Colonic mucosa (tissue), 4 donors: ENCODE measurements at regions not wholly inside any gene's neighbourhood (a gene's known extent, or its start where the extent isn't known, plus 50 kb on each side); places are given as distances from the start of the nearest gene placed in this dataset.

Experiments
- DNase-seq: peaks from one replicate; pipeline ENCODE4 v3.0.0-alpha.2; 2020
- H3K27ac ChIP-seq: fragments of 200-600 bp; one replicate; pipeline ENCODE4 v1.8.0; 2021
- H3K27me3 ChIP-seq: fragments of 200-600 bp; one replicate; pipeline ENCODE4 v1.8.0; 2021
- H3K36me3 ChIP-seq: fragments of 200-600 bp; one replicate; pipeline ENCODE4 v1.8.0; 2021
- H3K4me1 ChIP-seq: fragments of 200-600 bp; one replicate; pipeline ENCODE4 v1.8.0; 2021; ENCODE audit warnings: mild to moderate bottlenecking
- H3K4me3 ChIP-seq: fragments of 200-600 bp; one replicate; pipeline ENCODE4 v1.8.0; 2021
- H3K9ac ChIP-seq, 2 donors: one replicate each; pipeline ENCODE4 v1.7.0; 2013; ENCODE audit warnings: control low read depth in 2 of 2, low read depth in 2 of 2, low read length in 2 of 2
- H3K9me3 ChIP-seq: fragments of 200-600 bp; one replicate; pipeline ENCODE4 v1.8.0; 2021
- intact Hi-C: fragments of 100-400 bp; cut with DNase I; formaldehyde crosslinking; loops from one replicate; pipeline ENCODE4 v1.14.1; 2022
- TF ChIP-seq, protein P1 (sequence below): fragments of 200-600 bp; IDR thresholded peaks from one replicate; pipeline ENCODE4 v1.8.0; 2022; ENCODE audit warnings: antibody characterized with exemption, mild to moderate bottlenecking
- donor health status: healthy.
- donor health status: DM: no; HTN: no; CAD: no.
- donor health status: DM: no; HTN: no; CAD: no.

DNA sequence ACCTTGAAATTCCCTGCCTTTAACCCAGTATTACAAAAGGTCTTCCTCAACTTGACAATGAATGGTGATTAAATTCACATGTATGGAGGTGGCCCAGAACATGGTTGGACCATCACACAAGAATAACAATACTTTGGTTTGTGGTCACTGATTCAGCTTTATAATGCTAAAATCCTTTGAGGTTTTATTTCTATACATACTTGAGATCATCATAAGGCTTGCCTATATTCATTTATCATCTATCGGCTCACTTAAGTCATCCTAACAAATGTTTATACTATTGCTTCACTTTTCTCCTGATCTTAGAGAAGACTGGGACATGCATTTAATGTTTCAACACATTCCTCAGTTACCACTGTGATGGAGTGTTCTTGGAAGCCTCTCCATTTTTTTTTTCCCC, 191.3 kb downstream of the DMAC1 start:
- intact Hi-C loops: no loop called here
- H3K27me3 ChIP-seq: no peaks in the 10 kb centered on the region

DNA sequence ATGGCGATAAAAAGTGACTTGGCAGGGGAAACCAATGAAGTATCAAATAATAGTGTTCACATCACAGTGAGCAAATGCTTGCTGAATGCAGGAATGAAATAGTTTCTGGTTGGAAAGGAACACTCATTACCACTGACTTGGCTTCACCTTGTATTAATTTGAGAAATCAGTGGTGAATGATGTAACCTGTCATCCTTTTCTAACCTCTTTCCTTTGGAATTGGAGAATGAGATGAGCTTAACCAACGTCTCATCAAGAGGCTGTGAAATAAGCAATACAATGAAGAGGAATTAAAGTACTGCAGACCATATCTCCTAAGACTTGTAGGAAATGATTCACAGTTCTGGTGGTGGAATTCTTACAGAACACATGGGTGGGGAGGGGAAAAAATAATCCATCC, 192.2 kb downstream of the DMAC1 start:
- Histone ChIP-seq H3K9me3 (no peaks in the 10 kb centered on the region), H3K27me3 (no peaks in the 10 kb centered on the region), H3K4me3 (no peak overlapping the region), H3K4me1 (no peaks in the 10 kb centered on the region), H3K36me3 (no peaks in the 10 kb centered on the region), H3K9ac (no peak overlapping the region), H3K27ac (no peak overlapping the region)
- TF ChIP-seq, protein P1, sequence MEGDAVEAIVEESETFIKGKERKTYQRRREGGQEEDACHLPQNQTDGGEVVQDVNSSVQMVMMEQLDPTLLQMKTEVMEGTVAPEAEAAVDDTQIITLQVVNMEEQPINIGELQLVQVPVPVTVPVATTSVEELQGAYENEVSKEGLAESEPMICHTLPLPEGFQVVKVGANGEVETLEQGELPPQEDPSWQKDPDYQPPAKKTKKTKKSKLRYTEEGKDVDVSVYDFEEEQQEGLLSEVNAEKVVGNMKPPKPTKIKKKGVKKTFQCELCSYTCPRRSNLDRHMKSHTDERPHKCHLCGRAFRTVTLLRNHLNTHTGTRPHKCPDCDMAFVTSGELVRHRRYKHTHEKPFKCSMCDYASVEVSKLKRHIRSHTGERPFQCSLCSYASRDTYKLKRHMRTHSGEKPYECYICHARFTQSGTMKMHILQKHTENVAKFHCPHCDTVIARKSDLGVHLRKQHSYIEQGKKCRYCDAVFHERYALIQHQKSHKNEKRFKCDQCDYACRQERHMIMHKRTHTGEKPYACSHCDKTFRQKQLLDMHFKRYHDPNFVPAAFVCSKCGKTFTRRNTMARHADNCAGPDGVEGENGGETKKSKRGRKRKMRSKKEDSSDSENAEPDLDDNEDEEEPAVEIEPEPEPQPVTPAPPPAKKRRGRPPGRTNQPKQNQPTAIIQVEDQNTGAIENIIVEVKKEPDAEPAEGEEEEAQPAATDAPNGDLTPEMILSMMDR: no peak
- intact Hi-C loops: no loop called here
- DNase-seq: no peak

More for the DNA sequence above, 191.3 kb downstream of the DMAC1 start:
- Histone ChIP-seq H3K4me3 (no peak overlapping the region), H3K27ac (no peak overlapping the region), H3K4me1 (no peaks in the 10 kb centered on the region), H3K36me3 (no peaks in the 10 kb centered on the region), H3K9ac (no peak overlapping the region), H3K9me3 (no peaks in the 10 kb centered on the region)
- DNase-seq: no peak
- TF ChIP-seq, protein P1: no peak

DNA sequence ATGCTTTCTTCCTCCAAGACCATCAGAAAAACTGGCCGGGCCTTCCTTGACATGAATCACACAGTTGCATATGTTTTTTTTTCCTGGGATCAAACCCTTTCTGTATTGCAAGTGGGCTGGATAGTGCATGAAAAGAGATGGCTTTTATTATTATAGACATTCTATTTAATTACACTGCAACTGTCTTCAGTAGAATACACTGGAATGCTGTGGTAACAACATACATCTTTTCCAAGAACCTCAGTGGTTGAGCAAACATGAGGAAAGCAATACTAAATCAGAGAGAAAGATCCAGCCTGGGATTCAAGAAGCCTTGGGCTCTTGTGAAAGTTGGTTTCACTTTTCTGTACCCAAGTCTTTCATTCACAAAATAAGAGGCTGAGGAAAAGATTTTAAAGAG, 193.0 kb downstream of the DMAC1 start:
- TF ChIP-seq, protein P1: no peak
- H3K27ac ChIP-seq: no peak overlapping the region
- no peaks in the 10 kb centered on the region for H3K4me1 ChIP-seq
- no peak overlapping the region for H3K4me3 ChIP-seq
- H3K27me3 ChIP-seq: no peaks in the 10 kb centered on the region
- DNase-seq: no peak
- H3K9ac ChIP-seq: no peak overlapping the region
- H3K36me3 ChIP-seq: no peaks in the 10 kb centered on the region
- no peaks in the 10 kb centered on the region for H3K9me3 ChIP-seq
- intact Hi-C loops: no loop called here

DNA sequence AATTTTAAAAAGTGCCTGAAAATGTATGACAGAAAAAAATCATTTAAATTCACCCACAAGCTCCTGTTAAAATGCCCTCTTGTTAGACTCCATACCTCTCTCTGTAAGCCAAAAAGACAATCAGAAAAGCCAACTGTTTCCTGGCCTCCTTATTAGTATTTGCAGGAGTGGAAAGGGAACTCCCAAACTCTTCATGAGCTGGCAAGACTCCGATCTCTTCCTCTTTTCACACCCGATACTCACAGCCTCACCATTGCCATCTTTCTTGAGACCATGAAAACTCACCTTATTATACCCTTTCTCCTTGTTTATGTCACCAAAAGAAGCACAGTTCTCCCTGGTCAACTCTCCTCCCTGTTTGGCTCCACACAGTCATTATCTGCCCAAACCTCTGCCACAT, 197.8 kb downstream of the DMAC1 start:
- TF ChIP-seq, protein P1: no peak
- Histone ChIP-seq H3K27ac (no peak overlapping the region), H3K4me3 (no peak overlapping the region), H3K4me1 (no peaks in the 10 kb centered on the region), H3K36me3 (no peaks in the 10 kb centered on the region), H3K9me3 (no peaks in the 10 kb centered on the region), H3K9ac (no peak overlapping the region), H3K27me3 (no peaks in the 10 kb centered on the region)
- DNase-seq: no peak
- intact Hi-C loops: no loop called here

DNA sequence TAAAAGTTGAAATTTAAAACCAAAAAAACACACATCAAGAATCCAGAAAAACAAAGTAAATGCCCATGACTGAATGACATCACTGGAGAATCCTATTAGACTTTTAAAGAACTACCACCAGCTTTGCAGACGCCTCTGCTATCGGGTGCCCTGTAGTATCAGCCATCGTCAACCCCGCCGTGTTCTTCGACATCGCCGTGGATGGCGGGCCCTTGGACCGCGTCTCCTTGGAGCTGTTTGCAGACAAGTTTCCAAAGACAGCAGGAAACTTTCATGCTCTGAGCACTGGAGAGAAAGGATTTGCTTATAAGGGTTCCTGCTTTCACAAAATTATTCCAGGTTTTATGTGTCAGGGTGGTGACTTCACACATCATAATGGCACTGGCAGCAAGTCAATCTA, 201.9 kb downstream of the DMAC1 start:
- TF ChIP-seq, protein P1: no peak
- no peaks in the 10 kb centered on the region for H3K36me3 ChIP-seq
- intact Hi-C loops: no loop called here

More for the DNA sequence above, 201.9 kb downstream of the DMAC1 start:
- Histone ChIP-seq H3K27me3 (no peaks in the 10 kb centered on the region), H3K9ac (no peak overlapping the region), H3K4me1 (no peaks in the 10 kb centered on the region), H3K4me3 (no peak overlapping the region), H3K27ac (no peak overlapping the region), H3K9me3 (no peaks in the 10 kb centered on the region)
- DNase-seq: no peak
